NCI-H146 (cell line): ENCODE measurements at regions not wholly inside any gene's neighbourhood (a gene's known extent, or its start where the extent isn't known, plus 50 kb on each side); places are given as distances from the start of the nearest gene placed in this dataset.

Experiments
- DNase-seq: peaks from one replicate; lab custom pipeline; 2025; lab: John Stamatoyannopoulos, UW

DNA sequence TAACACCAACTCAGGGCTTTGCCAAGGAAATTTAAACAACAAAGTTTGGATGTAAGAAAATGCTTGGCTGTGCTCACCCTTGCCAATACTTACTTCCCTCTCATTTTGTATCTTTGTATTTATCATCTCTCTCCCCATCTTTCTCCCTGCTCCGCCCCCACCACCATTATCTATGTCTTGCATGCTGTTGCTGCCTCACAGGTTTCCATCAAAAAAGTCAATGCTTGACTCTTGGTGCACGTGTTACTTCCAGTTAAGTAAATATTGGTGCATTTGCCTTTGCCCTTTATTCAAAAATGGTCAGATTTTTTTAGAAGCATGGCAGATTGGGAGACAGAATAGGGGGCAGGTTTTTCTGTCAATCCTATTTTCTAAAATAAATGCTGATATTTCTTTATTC lies 626.0 kb downstream of the ACTR3B start:
- peak; percentile 85 for DNase-seq

DNA sequence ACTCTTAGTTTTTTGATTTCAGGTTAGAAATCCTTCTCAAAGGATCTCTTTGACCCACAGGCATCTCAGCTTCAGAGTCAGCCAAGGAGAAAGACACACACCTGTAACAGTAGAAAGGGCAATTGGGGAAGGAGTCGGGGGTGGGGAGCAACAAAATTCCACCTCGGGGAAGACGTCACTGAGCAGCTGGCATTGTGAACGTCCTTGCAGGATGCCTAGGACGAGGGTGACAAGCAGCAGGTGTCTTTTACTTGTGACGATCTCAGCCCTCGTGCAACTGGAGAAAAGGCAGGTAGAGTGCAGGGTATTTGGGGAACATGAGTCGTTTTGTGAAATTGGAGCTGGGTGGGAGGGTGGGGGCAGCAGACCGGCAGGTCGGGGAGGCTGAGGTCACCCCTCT lies 627.0 kb downstream of the ACTR3B start:
- peak; percentile 75 for DNase-seq

DNA sequence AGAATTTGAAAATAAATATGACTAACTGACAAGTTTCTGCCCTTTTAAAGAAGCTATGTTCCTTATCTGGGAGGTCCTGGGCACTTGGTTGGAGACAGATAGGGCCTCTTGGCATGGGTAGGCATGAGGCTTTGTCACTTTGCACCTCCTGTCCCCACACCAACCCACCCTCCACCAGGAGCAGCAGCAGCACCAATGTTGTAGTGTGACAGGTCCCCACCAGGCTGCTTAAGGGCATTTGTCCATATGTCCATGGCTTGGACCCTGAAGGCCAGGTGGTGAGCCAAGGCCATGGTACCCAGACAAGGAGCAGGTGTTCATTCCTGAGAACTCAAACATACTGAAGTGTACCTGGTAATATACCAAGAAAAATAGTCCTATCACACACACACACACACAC lies 629.1 kb downstream of the ACTR3B start:
- no peak for DNase-seq

DNA sequence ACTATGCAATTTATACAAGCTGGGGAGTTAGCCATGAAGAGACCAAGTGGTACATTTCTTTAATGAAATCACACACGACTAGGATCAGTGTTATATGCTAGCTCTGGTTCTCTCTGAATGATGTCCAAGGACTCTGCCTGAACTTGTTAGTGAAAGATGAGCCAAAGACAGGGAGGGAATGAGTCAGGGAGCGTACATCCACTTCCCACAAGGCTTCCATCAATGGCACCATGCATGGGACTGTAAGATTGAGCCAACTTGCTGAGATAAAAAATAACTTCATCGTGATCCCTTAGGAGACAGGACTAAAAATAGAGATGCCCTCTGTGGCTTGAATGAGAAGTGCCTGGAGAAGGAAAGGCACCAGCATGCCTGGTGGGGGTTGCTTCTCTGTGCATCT lies 629.7 kb downstream of the ACTR3B start:
- no peak for DNase-seq

GRCh38 chr7:153390955-153391354 lies 631.4 kb downstream of the ACTR3B start:
- no peak for DNase-seq

DNA sequence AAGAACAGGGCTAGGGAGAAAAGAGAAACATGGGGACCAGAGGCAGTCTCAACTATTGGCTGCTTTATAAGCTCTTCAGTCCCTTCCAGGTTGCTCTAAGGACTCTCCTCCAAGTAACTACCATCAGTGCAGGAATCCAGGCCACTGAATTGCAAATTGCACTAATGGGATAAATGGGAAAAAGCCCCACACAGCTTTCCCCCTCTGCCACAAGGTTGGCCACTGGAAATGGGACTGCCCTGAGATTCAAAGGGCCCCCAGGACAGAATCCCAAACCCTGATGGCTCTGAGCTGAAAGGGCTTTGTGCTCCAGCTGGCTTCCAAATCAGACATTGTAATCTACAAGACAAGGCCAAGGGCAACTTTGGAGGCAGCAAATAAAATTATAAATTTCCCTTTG lies 633.2 kb downstream of the ACTR3B start:
- no peak for DNase-seq

DNA sequence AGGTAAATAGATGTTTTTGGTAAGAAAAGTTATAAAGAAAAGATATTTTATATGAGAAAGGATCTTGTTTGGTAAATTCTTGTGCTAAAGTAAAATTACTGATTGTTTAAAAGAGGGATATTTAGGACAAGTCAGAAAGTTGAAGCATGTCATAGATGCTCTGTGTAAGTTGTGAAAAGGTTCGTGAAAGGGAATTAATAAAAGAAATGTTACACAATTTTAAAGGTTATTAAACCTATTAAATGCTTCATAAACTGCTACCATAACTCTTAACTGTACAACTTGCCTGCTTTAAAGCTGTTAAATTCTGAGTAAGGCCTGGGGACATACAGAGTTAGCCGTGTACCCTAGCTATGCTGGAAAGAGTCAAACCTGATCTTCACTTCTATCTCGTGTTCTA lies 634.1 kb downstream of the ACTR3B start:
- DNase-seq = no peak

GRCh38 chr7:153396475-153396874 lies 636.9 kb downstream of the ACTR3B start:
- DNase-seq = no peak

GRCh38 chr7:153397459-153397858 lies 637.9 kb downstream of the ACTR3B start:
- no peak for DNase-seq

DNA sequence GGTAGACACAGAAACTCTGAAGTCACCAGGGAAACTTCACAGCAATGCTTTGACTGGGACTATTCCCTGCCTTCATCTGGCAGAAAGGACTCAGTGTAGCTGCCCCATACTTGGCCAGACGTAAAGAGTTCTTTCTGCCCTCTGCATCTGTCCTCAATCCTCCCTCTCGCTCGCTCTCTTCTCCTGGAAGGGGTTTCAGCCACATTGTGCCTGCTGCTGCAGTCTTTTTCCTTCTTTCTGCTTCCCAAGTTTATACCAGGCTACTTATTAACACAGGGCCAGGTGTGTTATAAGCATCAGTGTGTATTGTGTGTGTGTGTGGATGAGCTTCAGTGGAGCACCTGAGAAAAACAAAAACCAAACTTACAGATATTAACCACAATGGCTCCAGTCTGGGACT lies 638.4 kb downstream of the ACTR3B start:
- no peak for DNase-seq

DNA sequence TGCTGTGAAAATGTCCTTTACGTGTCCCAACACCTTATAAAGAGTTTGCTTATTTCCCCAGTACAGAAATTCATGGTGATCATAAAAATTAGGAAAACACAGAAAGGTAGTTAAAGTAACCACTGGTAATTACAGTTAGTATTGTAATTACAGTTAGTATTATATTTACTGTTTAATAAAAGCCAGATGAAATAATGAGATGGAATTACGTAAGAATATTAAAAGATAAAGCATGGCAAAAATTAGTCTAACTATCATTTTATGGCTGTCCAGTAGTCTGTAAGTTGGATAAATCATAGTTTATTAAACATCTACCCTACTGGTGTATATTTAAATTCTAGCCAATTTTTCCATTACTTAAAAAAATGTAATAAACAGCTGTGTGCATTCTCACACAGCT lies 638.8 kb downstream of the ACTR3B start:
- DNase-seq = no peak

GRCh38 chr7:153398789-153399553 lies 639.4 kb downstream of the ACTR3B start:
- no peak for DNase-seq

- DNase-seq = peak; percentile 89
Measured at GRCh38 chr7:153399554-153399940, 640.0 kb downstream of the ACTR3B start.

DNA sequence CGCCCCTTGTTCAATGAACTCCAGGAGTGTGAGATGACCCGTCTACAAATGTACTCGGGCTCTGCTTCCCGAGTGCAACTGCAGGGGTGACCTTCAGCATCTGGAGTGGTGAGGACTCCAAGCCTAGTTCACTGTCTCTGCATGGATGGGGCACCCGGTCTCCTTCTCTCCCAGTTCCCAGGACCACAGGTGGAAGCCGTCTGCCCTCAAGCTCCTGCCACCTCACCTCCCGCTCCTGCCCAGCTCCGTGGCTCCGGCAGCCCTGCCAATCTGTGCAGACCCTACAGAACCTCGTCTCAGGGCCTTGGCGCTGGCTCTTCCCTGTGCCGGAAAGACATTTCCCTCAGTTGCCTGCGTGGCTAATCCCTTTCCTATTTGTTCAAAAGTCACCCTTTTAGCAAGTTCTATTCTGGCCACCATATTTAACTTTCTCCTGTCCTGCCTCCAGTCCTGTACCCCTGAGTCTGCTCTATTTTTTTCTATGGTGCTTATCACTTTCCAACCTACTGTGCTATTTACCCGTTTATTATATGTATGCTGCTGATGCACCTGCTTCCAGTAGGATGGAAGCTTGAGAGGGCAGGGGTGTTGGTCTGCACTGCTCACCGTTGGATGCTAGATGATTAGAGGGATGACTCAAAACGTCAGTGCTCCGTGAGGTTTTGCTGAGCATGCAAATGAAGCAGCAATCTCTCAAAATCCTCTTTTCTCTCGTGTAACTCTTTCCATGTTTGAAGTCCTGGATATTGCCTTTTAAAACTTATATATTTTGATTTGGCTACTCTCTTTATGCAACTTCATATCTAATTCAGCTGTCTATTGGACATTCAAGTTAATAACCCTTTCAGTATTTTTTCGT lies 641.4 kb downstream of the ACTR3B start:
- DNase-seq = no peak

DNA sequence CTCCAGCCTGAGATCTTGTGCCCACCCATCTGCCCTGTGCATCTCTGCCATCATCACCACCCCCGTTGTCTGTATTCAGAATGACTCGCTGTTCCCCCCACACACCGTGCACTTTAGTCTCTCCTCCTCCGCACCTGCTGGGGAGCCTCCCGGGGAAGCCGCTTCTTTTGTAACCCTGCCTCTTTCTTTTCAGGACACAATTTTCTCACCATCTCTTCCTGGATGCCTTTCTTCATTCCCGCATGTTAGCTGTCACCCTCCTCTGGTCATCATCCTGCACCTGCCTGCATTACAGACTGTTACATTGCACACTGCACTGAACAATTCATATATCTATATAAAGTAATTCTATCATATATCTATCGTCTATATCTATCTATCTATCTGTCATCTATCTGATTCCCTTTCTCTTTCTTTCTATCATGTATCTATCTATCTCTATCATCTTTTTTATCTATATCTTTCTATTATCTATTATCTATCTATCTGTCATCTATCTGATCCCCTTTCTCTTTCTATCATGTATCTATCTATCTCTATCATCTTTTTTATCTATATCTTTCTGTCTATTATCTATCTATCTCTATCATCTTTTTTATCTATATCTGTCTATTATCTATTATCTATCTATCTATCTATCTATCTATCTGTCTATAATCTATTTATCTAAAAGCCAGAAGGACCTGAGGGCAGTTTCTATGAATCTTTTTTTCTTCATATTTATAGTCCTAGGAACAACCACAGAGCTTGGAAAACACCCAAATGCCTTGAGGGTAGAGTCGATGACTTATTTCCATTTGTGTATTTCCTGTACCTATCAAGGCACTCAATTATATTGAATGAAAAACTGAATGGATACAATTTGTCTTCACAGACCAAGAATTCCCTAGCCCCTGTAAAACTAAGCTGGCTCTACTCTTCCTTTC lies 642.5 kb downstream of the ACTR3B start:
- peak; percentile 8 for DNase-seq

GRCh38 chr7:153402721-153403541 lies 643.4 kb downstream of the ACTR3B start:
- DNase-seq = no peak

GRCh38 chr7:153404124-153404523 lies 644.6 kb downstream of the ACTR3B start:
- no peak for DNase-seq

GRCh38 chr7:153404781-153405279 lies 645.3 kb downstream of the ACTR3B start:
- no peak for DNase-seq

- no peak for DNase-seq
Measured at GRCh38 chr7:153405704-153406485, 646.3 kb upstream of the DPP6 start.

DNA sequence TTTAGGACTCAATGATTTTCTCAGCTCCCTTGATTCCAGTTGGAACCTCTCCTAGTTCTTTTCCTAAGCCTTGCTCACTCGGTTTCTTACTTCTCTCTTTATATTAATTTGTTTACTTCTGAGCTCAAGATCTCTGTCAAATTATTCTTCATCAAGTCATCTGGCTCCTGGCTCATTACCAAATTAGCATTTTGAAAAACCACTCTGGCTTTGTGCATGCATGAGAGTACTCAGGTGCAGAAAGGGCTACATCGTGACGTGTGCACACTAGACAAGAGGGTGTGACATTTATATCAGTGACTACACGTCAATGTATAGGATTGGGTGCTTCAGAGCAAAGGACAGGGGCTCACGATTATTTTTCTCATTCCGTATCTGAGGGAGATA lies 645.7 kb upstream of the DPP6 start:
- DNase-seq = no peak
